Occipital lobe (tissue), 1 donor: ENCODE measurements at regions not wholly inside any gene's neighbourhood (a gene's known extent, or its start where the extent isn't known, plus 50 kb on each side); places are given as distances from the start of the nearest gene placed in this dataset.

Experiments
- DNase-seq: peaks from one replicate; lab custom pipeline; 2025; lab: John Stamatoyannopoulos, UW

DNA sequence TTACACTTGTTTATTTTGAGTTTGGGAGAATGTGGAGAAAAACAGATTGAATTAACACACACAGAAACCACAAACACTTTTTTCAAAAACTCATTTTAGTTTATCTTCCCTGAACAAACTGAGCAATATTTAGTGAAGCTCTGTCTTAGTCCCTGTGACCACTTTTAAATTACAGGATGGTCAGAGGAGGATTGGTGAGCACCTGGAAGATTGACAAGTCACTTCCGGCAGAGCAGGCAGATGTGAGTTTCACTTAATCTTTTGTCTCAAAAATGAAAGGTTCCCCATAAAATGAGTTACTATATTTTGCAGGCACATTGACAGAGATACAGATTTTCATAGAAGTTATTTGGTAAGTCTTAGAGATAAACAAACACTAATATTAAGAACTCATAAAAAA lies 970.1 kb downstream of the ADGRL3 start:
- no peak for DNase-seq

DNA sequence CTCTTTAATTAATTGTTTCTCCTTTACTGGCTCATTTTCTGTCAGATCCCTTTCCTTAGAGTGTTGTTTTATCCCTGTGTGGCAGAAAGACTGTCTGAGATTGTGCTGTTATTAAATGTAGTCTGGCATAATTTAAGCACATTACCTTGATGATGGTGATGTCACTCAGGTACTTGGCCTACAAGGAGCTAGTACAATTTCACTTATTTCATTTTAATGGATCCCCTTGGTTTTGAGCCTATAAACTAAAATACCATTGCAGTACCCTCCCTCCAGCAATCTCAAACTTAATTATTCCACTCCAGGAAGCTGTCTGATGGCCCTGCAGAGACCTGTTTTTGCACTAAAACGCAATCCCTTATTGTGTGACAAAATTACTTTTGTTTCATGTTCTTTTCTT lies 968.6 kb downstream of the ADGRL3 start:
- no peak for DNase-seq

DNA sequence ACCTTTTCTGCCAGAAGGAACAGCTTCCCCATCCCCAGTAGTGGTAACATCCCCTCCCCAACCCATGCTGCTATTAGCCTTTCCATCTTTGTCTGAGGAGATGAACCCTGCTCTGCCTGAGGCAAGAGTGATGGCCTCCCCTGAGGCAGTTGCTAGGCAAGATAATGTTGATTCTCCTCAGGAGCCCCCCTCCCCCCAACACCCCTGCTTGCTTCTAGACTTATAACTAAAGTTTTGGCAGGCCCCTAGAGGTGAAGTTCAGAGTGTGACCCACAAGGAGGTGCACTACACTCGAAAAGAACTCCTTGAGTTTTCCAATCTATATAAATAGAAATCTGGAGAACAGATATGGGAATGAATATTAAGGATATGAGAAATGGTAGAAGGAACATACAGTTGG lies 962.5 kb downstream of the ADGRL3 start:
- DNase-seq = no peak

DNA sequence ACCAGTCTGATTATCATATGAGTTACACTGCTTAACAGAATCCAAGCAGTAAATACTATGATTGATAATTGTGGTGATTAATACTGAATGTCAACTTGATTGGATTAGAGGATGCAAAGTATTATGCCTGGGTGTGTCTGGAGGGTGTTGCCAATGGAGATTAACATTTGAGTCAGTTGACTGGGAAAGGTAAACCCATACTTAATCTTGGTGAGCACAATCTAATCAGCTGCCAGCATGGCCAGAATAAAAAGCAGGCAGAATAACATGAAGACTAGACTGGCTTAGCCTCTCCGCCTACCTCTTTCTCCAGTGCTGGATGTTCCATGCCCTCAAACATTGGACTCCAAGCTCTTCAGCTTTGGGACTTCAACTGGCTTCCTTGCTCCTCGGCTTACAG lies 961.3 kb downstream of the ADGRL3 start:
- no peak for DNase-seq

DNA sequence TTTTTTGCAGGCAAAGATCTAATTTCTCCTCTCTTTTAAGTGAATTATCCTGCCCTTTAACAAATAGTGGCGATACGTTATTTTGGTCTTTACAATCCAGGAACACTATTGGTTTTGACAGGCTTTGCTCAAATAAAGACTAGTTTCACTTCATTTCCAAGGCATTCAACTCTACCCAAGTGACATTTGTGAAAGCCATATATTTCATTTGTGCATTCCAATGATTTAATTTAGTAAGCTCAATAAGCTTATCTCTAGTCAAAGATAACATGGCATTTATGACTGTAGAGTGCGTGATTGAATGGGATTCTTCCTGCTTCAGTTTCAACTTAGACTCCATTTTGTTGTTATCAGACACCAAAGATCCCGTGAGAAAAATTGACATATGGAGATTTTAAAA lies 959.8 kb downstream of the ADGRL3 start:
- DNase-seq = no peak

DNA sequence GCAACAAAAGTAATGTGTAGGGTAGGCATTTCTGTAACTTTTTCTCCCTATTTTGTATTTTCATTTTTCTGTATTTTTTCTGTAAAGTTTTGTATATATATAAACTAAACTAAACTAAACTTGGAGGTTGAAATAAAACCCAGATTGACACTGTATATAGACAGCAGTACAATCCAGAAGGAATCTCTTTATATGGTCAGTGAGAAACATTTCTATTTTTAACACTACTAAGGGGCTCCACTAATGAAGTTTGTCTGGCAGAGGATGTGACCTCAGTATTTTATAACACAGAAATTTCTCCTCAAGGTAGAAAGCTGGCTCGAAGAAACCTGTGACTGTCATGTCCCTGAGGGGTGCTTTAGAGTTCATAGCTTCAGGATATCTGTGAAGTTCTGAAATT lies 959.2 kb downstream of the ADGRL3 start:
- DNase-seq = no peak

DNA sequence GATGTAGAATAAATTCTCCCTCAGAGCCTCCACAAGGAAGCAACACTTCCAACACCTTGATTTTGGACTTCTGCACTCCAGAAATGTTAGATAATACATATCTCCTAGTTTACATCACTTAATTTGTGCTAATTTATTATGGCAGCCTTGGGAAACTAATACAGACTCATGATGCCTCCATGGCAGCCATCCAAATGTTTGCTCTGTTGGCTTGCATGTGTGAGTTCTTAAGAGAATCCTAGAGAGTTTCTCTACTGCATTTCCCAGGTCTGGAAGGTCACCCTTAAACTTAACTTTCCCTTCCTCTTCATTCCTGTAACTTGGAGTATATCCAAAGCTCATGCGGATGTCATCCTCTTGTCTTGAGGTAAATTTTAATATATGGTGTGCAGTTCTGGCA lies 956.1 kb downstream of the ADGRL3 start:
- DNase-seq = no peak

DNA sequence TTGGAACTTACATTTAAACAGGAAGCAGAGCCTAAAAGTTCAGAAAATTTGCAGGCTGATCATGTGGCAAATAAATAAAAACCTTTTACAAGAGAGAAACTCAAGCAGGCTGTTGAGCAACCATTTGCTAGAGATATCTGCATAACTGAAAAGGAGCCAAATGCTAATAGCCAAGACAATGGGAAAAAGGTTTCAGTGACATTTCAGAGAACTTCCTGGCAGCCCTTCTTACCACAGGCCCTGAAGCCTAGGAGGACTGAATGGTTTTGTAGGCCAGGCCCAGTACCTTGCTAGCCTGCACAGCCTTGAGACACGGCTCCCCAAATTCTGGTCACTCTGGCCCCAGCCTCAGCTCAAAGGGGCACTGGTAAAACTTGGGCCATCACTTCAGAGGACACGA lies 945.1 kb downstream of the ADGRL3 start:
- no peak for DNase-seq

DNA sequence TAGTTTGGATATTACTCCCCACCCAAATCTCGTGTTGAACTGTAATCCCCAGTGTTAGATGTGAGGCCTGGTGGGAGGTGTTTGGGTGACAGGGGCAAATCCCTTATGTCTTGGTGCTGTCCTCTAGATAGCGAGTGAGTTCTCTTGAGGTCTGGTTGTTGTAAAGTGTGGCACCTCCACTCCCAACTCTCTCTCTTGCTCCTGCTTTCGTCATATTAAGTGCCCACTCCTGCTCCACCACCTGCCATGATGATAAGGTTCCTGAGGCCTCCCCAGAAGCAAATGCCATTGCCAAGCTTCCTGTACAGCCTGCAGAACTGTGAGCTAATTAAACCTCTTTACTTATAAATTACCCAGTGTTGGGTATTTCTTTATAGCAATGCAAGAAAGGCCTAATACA lies 944.3 kb downstream of the ADGRL3 start:
- DNase-seq = no peak

DNA sequence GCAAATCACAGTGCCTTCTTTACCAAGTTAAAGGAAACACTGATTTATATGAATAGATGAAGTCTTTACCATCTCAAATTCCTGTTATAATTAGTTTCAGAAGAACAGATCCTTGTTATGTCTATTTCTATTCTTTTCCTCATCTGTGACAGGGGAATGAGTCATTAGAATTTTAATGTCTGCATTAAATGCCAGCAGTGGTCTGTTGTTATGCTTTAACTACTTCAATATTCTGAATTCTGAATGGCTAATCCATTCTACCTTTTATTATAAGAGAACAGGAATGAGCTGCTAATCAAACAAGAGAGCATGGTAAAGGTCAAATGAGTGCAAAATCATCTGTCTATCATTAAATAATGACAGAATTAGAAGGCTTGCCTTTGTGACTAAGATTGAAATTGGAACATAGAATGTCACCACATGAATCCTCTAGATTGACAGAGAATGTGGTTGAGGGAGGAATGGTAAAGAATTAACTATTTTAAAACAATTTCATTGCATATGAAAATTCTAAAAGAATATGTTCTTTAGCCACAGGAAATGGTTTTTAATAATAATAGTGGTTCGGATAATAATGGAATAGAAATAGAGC lies 935.5 kb downstream of the ADGRL3 start:
- DNase-seq = no peak

DNA sequence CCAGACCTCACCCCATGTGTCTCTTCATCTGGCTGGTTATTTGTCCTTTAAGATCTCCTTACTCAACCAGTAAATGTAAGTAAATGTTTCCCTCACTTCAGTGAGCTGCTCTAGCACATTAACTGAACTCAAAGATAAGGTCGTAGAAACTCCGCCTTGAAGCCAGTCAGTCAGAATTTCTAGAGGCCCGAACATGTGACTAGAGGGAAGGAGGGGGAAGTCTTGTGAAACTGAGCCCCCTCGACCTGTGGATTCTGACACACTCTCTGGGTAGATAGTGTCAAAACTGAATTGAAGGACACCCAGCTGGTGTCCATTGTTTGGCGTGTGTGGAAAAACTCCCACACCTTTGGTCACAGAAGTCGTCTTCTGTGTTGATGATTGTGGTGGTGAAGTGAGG lies 933.9 kb downstream of the ADGRL3 start:
- DNase-seq = no peak

DNA sequence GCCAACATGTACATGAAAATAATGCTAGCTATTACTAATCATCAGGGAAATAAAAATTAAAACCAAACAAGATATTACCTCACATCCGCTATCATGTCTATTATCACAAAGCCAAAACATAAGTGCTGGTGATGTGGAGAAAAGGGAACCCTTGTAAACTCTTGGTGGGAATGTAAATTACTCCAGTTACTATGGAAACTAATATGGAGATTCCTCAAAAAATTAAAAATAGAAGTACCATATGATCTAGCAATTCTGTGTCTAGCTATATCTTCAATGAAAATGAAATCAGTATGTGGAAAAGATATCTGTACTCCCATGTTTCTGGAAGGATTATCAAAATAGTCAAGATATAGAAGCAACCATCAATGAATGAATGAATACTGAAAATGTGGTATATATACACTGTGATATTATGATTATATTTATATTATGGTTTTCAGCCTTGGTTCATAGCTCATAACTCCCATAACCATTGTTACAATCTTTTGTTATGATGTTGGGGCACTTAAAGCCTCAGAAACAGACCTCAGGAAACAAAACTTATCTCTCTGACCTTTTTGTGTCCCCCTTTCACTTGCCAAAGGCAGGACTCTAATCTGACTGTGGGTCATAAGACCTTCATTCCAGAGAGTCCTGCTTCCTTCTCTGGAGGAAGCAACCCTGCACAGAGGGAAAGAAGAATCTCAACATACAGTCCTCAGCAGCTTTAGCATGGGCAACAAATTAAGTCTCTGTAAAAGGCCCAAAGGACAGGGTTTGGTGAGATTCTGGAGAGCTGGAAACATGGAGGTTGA lies 933.2 kb downstream of the ADGRL3 start:
- DNase-seq = no peak

DNA sequence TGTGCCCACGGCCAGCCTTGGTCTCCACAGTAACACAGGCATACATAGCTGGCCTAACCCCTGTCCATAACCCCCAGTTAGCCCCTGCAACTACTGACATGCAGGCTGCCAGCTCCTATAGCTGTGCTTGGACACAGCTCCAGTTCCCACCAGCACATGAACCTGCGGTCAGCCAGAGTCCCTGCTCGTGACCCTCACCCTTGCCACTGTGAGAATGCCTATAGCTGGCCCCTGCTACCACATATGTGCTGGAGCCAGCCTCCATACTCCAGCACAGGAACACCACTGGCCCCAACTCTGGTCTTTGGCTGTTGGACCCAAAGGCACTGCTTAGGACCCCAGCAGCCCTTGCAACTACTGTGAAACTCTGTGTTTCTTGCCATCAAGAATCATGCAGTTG lies 930.9 kb downstream of the ADGRL3 start:
- DNase-seq = no peak

DNA sequence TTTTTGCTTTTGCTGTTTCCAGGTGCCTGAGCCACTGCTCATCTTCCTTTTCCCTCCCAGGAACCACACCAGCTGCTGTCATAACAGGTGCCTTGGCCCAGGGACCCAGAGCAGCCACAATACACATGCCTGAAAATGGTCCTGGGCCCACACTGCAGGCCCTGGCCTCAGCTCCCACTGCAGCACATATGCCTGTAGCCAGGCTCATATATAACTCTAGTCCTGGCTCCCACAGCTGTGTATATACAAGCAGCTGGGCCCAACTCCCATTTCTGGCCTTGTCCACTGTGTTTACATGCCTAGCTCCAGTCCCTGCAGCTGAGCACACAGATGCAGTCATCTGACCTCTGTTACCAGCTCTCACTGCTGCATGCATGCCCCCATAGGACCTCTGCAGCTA lies 930.5 kb downstream of the ADGRL3 start:
- DNase-seq = no peak

DNA sequence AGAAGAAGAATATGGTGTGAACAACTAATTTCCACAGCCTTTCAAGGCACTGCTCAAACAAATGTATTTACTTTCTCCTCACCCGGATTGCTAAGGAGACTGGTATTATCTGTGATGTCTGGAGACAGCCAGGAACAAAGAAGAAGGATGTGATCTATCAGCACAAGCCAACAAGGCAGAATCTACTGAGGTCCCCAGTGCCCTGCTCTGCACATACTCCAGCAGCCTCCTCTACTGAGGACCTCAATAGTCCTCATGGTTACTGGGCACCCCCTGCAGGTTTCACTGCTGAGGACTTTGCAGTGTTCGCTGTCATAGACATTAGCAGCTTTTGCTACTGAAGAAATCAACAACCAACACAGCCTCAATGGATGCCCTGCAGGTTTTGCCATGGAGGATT lies 930.1 kb downstream of the ADGRL3 start:
- no peak for DNase-seq
